Colon (tissue), 2 donors: ENCODE measurements at regions not wholly inside any gene's neighbourhood (a gene's known extent, or its start where the extent isn't known, plus 50 kb on each side); places are given as distances from the start of the nearest gene placed in this dataset.
A peak's percentile ranks its signal among the peaks of the same experiment; 100 is the strongest.
"Not testable (repeated sequence)": the region's sequence is repeated elsewhere in the genome, so short reads cannot be mapped to it uniquely, and the experiment has no call there.

Experiments used
- FAIRE-seq: peaks from 2 replicates; lab custom pipeline; 2012; peaks lifted over from hg19 to GRCh38; lab: Jason Lieb, UNC
- donor health status: control.
- donor health status: control.

- FAIRE-seq, result no peak
These were observed 456.5 kb upstream of the MIS18BP1 start for GRCh38 chr14:45709541-45709940.

DNA sequence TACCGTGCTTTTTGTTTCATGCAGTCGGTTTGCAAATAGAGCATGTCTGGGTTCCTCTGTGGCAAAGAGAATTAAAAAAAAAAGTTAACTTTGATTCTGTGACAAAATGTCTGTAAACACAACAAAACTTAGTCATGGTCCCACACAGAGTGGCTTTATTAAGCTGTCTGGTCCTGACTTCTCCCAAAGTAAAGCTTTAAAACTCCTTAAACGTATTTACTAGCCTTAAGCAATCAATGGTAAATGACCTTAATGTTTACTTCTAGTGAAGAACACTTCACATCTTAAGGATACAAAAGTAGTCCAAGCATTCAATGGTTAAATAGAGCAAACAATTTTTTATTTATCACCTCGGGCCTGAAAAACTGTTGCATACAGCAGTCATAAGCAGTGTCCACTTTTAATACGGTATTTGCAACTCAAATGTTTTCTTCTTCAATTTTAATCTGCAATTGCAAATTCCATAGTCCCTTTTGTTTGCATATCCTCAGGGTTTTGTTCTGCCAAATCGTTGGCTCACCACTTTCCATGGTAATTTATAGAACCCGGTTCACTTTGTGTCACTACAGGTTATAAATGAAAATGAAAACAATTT is 453.0 kb upstream of the MIS18BP1 start:
- no peak for FAIRE-seq

DNA sequence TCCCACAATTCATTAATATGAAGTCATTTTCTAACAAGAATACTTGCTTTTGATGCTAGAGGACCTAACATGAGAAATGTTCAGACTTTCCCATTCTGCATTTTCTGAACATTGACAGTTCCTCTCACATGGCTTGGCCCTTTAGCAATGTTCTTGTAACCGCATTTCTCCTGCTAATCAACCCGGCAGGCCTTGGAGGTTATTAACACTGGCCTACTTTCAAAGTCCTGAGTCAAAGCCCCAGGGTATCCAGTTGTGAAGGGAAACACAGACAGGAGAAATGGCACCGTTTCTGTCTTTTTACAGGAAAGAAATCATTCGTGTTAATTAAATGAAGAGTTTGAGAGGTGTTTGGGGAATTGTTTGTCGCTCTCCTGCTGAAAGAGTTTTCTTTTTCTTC is 446.5 kb upstream of the MIS18BP1 start:
- FAIRE-seq, result no peak

DNA sequence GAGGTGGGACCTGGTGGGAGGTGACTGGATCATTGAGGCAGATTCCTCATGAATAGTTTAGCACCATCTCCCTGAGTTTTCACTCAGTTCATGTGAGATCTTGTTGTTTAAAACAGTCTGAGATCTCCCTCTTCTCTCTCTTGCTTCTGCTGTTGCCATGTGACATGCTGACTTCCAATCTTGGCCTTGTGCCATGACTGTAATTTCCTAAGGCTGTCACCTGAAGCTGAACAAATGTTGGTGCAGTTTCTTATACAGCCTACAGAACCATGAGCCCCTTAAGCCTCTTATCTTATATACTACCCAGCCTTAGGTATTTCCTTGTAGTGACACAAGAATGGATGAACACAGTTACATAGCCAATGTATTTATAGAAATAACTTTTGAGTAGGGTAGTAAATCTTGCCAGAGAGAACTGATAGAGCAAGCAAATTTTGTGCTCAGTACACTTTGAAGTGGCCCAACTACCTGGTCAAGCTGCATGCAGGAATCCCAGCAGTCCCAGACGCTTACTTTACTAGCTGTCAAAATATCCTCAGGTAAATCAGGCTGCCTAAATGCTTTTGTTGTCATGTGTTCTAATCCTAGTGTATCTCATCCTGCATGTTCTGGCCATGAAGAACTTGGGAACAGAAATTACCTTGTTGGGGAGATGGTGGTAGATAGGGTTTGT is 445.6 kb upstream of the MIS18BP1 start:
- no peak for FAIRE-seq

DNA sequence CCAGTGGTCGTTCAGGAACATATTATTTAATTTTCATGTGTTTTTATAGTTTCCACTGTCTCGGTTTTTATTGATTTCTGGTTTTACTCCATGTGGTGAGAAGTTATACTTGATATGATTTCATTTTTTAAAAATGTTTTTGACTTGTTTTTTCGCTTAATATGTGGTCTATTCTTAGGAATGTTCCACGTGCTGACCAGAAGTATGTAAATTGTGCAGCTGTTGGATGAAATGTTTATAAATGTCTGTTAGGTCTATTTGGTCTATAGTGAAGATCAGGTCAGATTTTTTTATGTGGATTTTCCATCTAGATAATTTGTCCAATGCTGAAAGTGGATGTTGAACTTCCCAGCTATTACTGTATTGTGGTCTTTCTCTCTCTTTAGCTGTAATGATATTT is 433.8 kb upstream of the MIS18BP1 start:
- FAIRE-seq, result no peak

DNA sequence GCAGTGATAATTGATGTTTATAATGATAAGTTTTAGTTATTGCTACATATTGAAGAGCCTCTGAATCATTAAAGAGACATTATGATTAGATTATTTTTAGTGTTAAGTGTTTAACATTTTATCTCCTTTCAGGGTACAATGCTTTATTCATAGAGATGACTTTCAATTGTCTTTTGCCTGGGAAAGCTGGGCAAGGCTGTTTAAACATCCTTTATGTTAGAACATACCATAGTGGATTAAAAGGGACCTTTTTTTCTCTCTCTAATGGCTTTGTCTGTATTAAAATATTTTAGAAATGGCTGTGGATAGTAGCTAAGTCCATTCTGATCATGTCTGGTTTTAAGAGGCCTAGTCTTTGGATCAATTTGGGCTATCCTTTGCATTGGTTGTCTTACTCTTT is 427.5 kb upstream of the MIS18BP1 start:
- FAIRE-seq, result no peak

DNA sequence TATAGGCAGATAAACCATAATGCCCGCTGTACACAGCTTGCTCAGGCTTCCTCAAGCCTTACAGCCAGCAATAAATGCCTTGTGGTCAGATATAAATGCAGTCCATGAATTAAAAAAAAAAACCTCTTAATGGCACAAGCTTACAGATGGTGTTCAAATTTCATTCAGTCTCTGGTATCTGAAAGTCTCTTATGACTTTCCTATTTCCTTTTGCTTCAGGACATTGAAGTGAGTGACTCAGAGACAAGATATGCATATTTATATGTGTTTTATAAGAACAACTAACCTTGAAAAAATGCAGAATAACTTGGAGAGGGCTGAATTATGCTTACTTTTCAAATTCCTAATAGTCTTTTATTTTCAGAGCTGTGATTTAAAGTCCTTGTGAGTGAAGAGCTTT is 426.9 kb upstream of the MIS18BP1 start:
- FAIRE-seq, result no peak

GRCh38 chr14:45678163-45678562 is 425.2 kb upstream of the MIS18BP1 start:
- peak; percentile 18 for FAIRE-seq

GRCh38 chr14:45673420-45673819 is 420.4 kb upstream of the MIS18BP1 start:
- FAIRE-seq, result no peak

DNA sequence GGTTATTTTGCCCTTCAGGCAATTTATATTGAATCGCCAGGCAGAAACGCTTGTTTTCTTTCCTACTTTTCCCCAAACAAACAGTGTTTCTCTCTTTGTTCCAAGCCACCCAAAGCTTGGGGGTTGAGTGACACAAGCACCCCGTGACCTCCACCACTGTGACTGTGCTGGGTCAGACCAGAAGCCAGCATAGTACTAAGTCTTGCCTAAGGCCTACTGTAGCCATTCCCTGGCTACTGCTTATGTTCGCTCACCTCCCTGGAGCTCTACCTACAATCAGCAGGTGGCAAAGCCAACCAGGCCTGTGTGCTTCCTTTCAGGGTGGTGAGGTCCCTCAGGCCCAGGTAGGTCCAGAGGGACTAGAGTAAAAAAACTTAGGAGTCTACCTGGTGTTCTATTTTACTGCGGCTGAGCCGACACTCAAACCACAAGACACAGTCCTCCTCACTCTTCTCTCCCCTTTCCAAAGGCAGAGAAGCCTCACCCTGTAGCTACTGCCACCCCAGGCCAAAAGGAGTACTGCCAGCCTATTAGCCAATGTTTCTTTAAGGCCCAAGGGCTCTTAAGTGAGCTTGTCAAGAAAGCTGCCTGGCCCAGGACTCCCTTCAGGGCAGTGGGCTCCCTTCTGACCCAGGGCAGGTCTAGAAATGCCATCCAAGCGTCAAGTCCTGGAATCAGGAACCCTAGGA is 411.8 kb upstream of the MIS18BP1 start:
- no peak for FAIRE-seq

DNA sequence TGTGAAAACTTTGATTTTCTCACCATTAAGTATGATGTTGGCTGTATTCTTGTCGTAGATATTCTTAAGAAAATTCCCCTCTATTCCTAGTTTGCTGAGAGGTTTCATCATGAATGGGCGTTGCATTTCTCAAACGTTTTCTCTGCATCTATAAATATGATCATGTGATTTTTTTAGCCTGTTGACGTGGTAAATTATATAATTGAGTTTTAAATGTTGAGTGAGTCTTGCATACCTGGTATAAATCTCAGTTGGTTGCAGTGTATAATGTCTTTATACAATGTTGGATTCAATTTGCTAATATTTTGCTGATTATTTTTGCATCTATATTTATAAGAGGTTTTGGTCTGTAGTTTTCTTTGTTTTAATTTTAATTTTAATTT is 405.9 kb upstream of the MIS18BP1 start:
- FAIRE-seq, result peak; percentile 73

- peak; percentile 41 for FAIRE-seq
These were observed 405.4 kb upstream of the MIS18BP1 start for GRCh38 chr14:45658226-45658916.

DNA sequence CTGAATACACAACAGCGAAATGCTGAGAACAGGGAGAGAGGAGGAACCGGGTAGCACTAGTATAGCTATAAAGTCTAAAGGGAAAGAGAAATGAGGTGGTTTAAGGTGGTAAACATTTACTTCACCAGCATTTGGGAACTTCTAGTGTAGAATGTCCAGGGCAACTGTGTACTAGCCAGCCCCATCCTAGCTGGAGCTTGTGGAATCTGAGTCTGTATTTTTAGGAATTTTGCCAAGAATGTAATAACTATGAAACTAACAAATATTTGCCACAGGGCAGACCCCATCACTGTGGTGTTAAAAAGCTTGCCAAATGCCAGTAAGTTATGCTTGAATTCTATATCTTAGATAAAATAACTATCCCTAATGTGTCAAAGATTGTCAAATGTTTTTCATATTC is 398.9 kb upstream of the MIS18BP1 start:
- no peak for FAIRE-seq

DNA sequence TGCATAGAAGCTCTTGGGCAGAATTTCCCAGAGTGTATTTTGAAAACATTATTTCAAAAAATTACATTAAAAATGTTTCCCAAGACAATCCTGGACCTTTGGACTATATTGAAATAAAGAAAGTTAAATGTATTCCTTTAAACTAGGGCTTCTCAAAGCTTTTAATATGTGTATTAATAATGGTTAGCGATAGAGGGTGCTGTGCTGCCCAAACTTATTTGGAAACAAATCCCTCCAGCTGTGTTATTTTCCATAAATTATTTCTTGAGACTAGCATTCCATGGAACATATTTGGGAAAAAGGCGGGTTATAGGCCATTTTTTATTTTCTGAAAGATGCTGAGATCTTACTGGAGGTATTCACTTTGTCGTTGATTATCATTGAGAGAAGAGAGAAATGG is 397.8 kb upstream of the MIS18BP1 start:
- FAIRE-seq, result no peak

- FAIRE-seq, result no peak
These were observed 396.0 kb upstream of the MIS18BP1 start for GRCh38 chr14:45649051-45649450.

GRCh38 chr14:45641541-45641940 is 388.5 kb upstream of the MIS18BP1 start:
- no peak for FAIRE-seq

- not testable (repeated sequence) for FAIRE-seq
These were observed 381.8 kb upstream of the MIS18BP1 start for GRCh38 chr14:45634651-45635441.

- FAIRE-seq, result no peak
These were observed 380.4 kb upstream of the MIS18BP1 start for GRCh38 chr14:45633220-45633984.

- no peak for FAIRE-seq
These were observed 368.7 kb upstream of the MIS18BP1 start for GRCh38 chr14:45621731-45622130.

- no peak for FAIRE-seq
These were observed 366.8 kb upstream of the MIS18BP1 start for GRCh38 chr14:45619831-45620230.

- no peak for FAIRE-seq
These were observed 357.3 kb upstream of the MIS18BP1 start for GRCh38 chr14:45610318-45610717.
